ENCODE measurements at regions not wholly inside any gene's neighbourhood (a gene's known extent, or its start where the extent isn't known, plus 50 kb on each side); places are given as distances from the start of the nearest gene placed in this dataset.

- Histone ChIP-seq H2AFZ (ENCODE audit: low read length) (no peak overlapping the region), H3K4me3 (ENCODE audit: low read length) (no peak overlapping the region), H3K4me2 (ENCODE audit: low read depth, low read length) (no peak overlapping the region), H3K36me3 (replicated peaks; ENCODE audit: insufficient read depth, low read length) (no peaks in the 10 kb centered on the region), H3K79me2 (ENCODE audit: low read length) (no peaks in the 10 kb centered on the region), H3K27me3 (replicated peaks; ENCODE audit: insufficient read depth, low read length) (no peaks in the 10 kb centered on the region), H3F3A (ENCODE audit: insufficient read depth, low read length) (no peaks in the 10 kb centered on the region), H4K20me1 (ENCODE audit: insufficient read depth, low read length) (no peaks in the 10 kb centered on the region), H3K4me1 (ENCODE audit: low read length) (no peaks in the 10 kb centered on the region), H3K9ac (ENCODE audit: low read length) (no peak overlapping the region), H3K9me3 (replicated peaks; ENCODE audit: insufficient read depth, low read length) (no peaks in the 10 kb centered on the region), H3K27ac (ENCODE audit: low read length) (no peak overlapping the region), H3K9me2 (replicated peaks; ENCODE audit: insufficient read depth, low read length) (no peaks in the 10 kb centered on the region)
- DNase-seq: no peak
- TF ChIP-seq EZH2 (optimal IDR thresholded peaks at IDR 0.05; ENCODE audit: low read depth, low read length) (no peak), EZH2phosphoT487 (IDR thresholded peaks at IDR 0.05; ENCODE audit: low read length) (no peak)
- TF ChIP-seq, protein P1, sequence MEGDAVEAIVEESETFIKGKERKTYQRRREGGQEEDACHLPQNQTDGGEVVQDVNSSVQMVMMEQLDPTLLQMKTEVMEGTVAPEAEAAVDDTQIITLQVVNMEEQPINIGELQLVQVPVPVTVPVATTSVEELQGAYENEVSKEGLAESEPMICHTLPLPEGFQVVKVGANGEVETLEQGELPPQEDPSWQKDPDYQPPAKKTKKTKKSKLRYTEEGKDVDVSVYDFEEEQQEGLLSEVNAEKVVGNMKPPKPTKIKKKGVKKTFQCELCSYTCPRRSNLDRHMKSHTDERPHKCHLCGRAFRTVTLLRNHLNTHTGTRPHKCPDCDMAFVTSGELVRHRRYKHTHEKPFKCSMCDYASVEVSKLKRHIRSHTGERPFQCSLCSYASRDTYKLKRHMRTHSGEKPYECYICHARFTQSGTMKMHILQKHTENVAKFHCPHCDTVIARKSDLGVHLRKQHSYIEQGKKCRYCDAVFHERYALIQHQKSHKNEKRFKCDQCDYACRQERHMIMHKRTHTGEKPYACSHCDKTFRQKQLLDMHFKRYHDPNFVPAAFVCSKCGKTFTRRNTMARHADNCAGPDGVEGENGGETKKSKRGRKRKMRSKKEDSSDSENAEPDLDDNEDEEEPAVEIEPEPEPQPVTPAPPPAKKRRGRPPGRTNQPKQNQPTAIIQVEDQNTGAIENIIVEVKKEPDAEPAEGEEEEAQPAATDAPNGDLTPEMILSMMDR (IDR thresholded peaks at IDR 0.05; ENCODE audit: low read length): no peak
Observed at GRCh38 chr11:101759771-101760450, 154.9 kb upstream of the CEP126 start.

DNA sequence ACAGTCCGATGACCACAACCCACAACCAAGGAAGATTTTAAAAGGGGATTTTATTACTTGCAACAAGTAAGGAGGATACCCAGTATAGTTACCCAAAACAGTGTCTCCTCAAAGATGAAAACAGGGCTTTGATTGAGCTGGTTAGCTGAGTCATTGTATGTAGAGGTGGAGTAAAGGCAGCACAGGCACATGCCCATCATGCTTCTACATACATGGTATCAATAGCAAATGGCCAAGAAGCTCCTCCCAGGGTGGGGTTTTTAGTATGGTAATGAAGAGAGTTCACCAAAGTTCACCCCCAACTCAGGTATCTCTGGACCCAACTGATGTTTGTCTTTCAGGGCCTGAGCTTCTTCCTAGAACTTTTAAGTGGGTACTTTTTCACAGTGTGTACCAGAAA lies 157.1 kb upstream of the CEP126 start:
- Histone ChIP-seq H3K4me1 (ENCODE audit: low read length) (no peaks in the 10 kb centered on the region), H3K9me2 (replicated peaks; ENCODE audit: insufficient read depth, low read length) (no peaks in the 10 kb centered on the region), H4K20me1 (ENCODE audit: insufficient read depth, low read length) (no peaks in the 10 kb centered on the region), H3K27me3 (replicated peaks; ENCODE audit: insufficient read depth, low read length) (no peaks in the 10 kb centered on the region), H2AFZ (ENCODE audit: low read length) (no peak overlapping the region), H3K4me3 (ENCODE audit: low read length) (no peak overlapping the region), H3K4me2 (ENCODE audit: low read depth, low read length) (no peak overlapping the region), H3K9me3 (replicated peaks; ENCODE audit: insufficient read depth, low read length) (no peaks in the 10 kb centered on the region), H3K79me2 (ENCODE audit: low read length) (no peaks in the 10 kb centered on the region), H3K36me3 (replicated peaks; ENCODE audit: insufficient read depth, low read length) (no peaks in the 10 kb centered on the region), H3F3A (ENCODE audit: insufficient read depth, low read length) (no peaks in the 10 kb centered on the region), H3K9ac (ENCODE audit: low read length) (no peak overlapping the region), H3K27ac (ENCODE audit: low read length) (no peak overlapping the region)
- no peak for TF ChIP-seq EZH2 (optimal IDR thresholded peaks at IDR 0.05; ENCODE audit: low read depth, low read length)
- TF ChIP-seq, protein P1 (IDR thresholded peaks at IDR 0.05; ENCODE audit: low read length): no peak
- no peak for TF ChIP-seq EZH2phosphoT487 (IDR thresholded peaks at IDR 0.05; ENCODE audit: low read length)
- DNase-seq: no peak

DNA sequence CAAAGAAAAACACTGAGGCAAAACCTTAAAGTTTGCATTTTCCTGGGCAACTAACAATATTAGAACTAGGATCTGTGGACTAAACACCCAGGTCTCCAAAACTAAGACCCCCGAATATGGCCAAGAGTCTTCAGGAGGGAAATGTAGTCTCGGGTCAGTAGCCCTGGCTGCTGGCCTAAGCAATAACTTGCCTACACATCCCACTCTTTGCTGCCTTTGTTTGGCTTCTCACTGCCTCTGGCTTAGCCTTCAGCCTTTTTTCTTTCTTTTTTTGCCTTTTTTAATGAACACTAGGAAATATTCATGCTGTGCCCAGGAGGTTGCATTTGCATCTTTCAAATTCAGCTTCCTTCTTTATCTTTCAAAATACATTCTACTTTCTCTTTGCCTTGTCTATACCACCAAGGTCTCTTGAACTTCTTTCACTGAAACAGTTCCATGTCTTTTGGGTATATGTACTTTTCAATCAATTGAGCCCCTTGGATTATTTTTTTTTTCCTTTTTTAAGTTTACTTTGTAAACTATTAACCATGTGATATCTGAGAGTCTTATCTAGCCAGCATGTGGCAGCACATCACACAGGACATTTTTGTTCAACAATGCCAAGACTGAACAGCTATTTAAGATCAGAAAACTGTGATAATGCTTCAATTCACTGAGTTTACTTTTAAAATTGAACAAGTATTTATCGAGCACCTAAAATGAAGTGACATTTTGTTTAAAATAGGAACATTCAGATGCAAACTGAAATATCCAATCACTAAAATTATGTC lies 165.0 kb upstream of the TRPC6 start:
- no peaks in the 10 kb centered on the region for H4K20me1 ChIP-seq (ENCODE audit: insufficient read depth, low read length)
- no peaks in the 10 kb centered on the region for H3K9me2 ChIP-seq (replicated peaks; ENCODE audit: insufficient read depth, low read length)
- no peaks in the 10 kb centered on the region for H3K36me3 ChIP-seq (replicated peaks; ENCODE audit: insufficient read depth, low read length)
- H3F3A ChIP-seq (ENCODE audit: insufficient read depth, low read length): 0 out of 2 replicates have a peak, but pooled peaks cover 2% of the 10 kb centered on the region
- no peak overlapping the region for H3K4me3 ChIP-seq (ENCODE audit: low read length)
- no peak overlapping the region for H2AFZ ChIP-seq (ENCODE audit: low read length)
- no peaks in the 10 kb centered on the region for H3K79me2 ChIP-seq (ENCODE audit: low read length)
- no peak for TF ChIP-seq EZH2phosphoT487 (IDR thresholded peaks at IDR 0.05; ENCODE audit: low read length)
- TF ChIP-seq EZH2 (optimal IDR thresholded peaks at IDR 0.05; ENCODE audit: low read depth, low read length): no peak
- TF ChIP-seq, protein P1 (IDR thresholded peaks at IDR 0.05; ENCODE audit: low read length): no peak
- no peaks in the 10 kb centered on the region for H3K27me3 ChIP-seq (replicated peaks; ENCODE audit: insufficient read depth, low read length)
- no peak for DNase-seq
- no peak overlapping the region for H3K27ac ChIP-seq (ENCODE audit: low read length)
- no peak overlapping the region for H3K9ac ChIP-seq (ENCODE audit: low read length)
- no peaks in the 10 kb centered on the region for H3K4me1 ChIP-seq (ENCODE audit: low read length)
- no peak overlapping the region for H3K4me2 ChIP-seq (ENCODE audit: low read depth, low read length)
- no peaks in the 10 kb centered on the region for H3K9me3 ChIP-seq (replicated peaks; ENCODE audit: insufficient read depth, low read length)
